ENCODE measurements at regions not wholly inside any gene's neighbourhood (a gene's known extent, or its start where the extent isn't known, plus 50 kb on each side); places are given as distances from the start of the nearest gene placed in this dataset.

DNA sequence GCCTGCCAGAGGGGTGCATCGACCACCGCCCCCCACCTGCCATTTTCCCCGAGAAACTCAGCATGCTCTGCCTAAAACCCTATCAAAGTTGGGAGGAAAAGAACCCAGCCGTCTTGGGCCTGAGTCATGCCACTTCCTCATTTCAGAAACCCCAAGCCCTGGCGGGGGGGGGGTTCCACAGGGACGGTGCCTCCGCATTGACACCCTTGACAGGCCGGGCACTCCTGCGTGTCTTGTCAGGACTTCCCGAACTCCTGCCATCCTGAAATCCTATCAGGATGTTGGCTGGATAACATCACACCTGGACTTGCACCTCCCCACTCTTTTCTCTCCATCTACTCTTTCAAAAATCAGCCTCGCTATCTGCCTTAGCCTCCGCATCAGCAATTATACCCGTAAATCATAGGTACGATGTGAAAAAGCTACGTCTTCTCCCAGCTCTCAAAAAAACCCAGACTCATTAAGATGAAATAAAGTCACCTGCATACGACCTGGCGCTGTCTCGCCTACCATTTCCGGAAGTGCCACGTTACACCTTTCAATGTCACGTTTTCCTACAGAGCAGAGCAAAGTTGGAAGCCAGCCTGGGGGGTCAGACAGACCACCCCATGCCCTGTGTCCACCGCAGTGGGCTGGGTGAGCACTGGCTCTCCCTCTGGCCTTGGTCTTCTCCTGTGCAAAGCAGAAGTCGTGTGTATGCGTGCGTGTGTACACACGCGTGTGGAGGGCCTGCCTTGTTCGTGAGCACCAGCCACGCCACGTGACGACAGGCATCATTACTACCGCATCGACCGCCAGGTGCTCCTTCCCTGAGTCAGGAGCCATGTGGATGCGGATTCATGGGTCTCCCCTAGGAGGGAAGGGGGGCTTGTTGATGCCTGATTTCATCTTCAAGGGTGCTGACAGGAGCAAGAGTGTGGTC lies 96.7 kb downstream of the RFLNA start:
- DNase-seq: peak; percentile 54

DNA sequence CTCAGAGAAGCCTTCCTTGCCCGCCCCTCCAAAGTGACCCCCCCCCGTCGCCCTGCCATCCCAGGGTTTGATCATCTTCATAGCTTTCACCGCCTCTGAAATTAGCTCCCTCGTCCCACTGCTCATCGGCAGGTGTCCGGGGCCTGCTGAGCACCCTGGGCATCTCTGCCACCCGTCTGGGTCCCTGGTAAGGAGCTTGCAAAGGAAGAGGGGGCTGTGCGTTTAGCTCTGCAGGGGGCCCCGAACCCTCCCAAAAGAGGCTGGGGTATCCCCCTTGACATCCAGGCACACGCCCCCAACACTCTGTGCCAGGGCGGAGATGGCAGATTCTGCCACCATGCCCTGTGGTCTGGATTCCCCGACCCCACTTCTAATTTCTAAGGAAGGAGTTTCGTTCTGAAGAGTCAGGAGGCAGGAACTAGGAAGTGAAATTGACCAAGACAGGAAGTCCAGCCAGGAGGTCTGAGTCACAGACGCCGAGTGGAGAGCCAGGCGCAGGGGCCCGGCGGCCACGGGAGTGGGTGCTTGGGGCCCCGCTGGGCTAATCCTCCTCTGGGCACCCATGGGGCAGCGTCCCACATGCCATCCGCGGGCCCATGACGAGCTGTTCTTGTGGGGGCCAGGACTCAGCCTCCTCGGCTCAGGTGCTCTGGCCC lies 95.7 kb downstream of the RFLNA start:
- DNase-seq: no peak

DNA sequence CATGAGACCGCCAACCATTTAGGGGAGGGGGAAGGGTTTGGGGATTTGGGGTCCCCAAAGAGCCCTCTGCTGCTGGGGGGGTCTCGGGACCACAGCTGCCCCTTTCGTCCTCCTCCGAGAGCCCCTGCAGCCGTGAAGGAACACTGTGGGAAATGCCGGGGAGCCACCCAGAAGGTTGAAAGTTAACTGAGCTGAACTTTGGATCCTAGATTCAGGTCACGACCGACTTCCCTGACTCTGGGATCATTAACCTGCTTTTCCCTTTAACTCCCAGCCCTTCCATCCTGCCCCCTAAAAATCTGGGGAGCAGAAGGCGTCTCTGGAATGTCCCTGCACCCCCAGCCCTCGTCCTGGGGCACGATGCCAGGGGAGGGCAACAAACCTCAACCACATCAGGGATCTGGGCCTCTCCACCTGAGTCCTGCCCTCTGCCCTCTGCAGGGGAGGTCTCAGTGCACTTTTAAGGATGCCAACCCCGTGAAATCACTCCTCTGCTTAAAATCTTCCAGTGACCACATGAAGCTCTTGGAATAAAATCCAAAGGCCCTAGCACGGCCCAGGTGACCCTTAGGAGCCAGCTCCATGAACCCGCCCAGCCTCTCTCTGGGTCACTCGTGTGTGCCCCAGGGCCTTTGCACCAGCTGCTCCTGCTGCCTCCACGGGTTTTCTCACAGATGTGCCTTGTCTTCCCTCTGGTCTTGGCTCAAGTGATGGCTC lies 95.0 kb downstream of the RFLNA start:
- no peak for DNase-seq

DNA sequence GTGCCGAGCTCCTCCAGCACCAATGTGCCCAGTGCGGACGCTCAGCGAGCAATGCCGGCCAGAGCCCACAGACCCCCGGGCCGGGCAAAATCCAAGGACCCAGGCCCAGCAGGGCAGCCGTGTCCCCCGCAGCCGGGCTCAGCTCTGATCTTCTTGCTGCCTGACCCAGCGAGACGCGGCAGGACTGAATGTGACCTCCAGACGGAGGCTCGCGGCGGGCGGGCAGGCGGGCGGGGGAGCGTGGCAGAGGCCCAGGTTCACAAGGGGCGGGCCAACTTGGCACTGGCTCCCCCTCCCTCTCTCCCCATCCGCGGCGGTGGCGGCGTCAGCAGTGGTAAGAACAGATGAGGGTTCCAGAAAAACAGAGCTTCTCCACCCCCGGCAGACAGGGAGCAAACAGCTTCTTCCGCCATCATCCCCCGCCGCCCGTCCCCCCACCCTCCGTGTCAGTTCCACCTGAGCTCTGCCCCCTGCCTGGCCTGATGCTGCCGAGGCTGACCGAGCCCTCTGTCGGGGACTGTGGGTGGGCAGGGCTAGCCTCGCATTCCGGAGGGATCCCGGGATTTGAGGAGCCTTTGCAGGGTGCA lies 94.3 kb downstream of the RFLNA start:
- no peak for DNase-seq

- no peak for DNase-seq
Observed at GRCh38 chr12:124388679-124389137, 93.8 kb downstream of the RFLNA start.

DNA sequence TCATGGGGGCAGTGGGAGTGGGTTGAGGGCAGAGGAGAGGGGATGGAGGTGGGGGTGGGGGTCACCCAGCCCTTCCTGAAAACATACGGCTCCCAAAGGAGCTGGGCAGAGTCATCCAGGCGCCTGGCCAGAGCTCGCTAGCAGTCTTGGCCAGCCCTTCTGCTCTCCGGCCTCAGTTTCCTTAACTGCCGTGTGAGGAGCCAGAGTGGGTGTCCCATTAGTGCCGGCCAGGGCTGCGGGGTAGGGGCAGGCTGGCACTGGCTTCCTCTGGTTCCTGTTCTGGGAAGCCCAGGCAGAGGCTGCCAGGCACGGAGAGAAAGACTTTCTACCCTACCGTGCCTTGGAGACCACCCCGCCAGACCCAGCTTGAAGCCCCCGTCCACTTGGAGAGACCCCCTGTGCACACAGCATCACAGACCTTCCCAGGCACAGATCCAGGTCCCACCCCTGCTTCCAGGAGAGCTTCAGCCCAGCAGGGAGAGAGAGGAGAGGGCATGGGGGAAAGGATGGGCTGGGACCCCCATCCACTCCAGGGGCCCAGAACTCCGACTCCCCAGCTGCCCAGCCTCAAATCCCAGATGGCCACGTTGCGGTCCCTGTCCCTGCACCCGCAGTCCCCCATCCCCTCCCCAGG lies 93.3 kb downstream of the RFLNA start:
- no peak for DNase-seq

DNA sequence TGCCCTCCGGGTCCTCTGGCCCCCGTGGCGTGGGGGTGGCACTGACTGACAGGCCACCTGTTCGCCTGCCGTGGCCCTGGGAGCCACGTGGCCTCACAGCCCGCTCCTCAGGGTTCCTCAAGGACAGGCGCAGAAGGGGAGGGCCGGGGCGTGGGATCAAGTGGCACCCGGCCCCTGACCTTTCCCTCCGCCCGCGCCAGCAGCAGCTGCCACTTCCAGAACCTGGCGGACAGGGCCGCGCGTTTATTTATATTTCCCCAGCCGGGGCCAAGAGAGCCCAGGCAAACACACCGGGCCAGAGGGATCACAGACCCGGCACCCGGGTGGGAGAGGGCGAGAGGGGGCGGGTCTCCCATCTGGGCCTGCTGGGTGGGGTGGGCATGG lies 92.6 kb downstream of the RFLNA start:
- no peak for DNase-seq

DNA sequence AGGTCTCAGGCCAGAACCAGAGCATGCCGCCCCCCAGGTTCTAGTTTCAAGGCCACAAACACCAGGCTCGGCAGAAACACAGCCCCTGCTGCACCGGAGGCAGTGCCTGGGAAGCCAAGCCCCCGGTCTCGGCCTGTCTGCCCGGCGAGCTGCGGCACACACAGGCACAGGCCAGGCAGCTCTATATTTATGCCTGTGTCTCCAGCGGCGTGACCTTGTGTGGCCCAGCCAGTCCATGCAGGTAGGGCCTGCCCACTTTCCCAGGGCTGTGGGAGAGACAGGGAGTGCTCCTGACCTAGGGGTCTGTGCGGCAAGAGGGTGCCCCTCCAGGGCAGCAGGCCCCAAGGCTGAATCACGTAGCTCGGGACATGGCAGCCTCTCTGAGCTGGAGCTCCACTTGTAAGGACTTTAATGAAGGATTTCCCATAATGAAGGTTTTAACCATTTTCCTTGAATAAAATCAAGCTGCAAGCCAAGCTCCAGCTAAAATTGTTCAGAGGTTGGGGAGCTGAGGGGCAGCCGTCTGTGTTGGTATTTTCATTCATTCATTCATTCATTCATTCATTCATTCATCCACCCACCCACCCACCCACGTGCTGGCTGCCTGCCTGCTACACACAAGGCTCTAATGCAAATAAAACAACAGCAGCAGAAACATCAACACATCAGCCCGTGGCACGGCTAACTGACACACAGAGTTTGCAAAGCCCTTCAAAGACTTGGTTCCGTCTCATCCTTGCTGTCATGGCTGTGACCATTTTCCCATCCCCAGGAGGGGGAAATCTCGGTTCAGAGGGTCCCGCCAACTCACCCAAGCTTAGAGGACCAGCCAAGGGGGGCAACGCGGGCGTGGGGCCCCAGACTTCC lies 92.0 kb downstream of the RFLNA start:
- no peak for DNase-seq

GRCh38 chr12:124386059-124386458 lies 91.2 kb downstream of the RFLNA start:
- no peak for DNase-seq

- no peak for DNase-seq
Observed at GRCh38 chr12:124385219-124385969, 90.5 kb downstream of the RFLNA start.

DNA sequence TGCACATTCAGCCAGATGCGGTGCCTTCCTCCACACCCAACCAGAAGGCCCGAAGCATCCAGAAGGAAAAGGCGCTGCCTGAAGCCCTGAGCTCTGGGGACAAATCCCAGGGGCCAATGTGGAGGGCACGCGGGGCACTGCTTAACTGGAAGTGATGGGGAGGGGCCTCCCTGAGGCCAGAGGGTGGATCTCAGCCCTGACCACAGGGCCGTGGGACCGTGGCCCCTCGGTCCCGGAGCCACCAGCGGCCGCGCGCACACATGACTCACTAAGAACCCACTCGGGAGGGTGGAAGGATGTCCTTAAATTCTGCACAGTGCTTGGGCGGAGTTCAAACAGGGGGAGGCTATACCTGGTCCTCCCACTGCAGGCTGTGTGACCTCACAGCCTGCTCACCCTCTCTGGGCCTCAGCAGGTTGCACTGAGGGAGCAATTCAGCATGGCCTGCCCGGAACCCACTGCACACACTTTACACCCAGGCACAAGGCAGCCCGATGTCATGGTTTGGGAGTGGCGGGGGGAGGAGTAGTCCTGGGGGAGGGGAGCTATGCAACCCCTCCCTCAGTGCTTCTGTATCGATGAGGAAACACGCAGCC lies 89.5 kb downstream of the RFLNA start:
- no peak for DNase-seq

DNA sequence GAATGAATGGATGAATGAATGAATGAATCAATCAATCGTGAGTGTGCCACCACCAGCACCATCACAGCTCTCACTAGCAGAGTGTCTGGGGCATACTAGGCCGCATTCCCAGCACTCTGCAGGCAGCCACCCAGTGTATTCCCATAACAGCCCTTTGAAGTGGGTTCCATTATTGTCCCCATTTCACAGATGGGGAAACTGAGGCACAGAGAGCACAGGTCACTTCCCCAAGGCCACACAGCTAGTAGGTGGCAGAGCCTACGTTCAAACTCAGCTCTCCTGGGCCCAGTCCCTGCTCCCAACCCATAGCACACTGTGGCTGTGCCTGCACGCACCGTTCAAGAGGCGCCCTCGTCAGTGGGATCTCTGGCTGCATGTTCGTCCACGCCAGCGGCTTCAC lies 88.1 kb downstream of the RFLNA start:
- DNase-seq: no peak

- no peak for DNase-seq
Observed at GRCh38 chr12:124381456-124382296, 86.8 kb downstream of the RFLNA start.

GRCh38 chr12:124380796-124381455 lies 86.0 kb downstream of the RFLNA start:
- DNase-seq: no peak

DNA sequence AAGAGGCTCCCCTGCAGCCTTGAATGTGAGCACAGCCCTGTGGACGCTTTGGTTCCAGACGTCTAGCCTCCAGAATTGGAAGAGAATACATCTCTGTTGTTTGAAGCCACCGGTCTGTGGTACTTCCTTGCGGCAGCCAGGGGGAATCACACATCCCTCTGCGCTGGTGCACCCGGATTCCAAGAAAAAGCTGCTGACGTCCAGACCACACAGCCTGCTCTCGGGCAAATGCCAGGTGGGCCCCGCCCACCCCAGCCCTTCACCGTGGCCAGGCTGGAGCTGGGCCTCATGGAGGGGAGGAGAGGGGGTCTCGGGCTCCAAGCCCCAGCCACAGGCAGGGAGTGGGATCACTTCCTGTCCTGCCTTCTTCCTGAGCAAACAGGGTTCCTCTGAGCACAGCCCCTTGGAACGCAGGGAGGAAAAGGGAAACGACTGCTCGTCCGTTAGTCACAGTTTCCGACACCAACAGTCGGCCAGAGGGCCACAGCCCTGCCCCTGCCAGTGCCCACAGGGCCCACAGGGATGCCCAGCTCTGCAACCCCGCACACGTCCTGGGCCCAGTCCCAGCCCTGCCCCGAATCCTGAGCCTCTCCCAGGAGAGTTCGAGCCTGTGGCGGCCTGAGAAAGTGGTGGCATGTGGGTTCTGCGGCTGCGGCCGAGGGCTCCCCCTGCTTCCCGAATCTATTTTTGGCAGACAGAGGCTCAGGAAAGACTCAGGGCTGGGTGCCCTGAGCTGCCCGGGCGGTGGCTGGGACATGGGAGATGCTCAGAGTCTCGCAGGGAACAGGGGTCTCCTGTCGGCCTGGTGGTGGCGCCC lies 85.3 kb downstream of the RFLNA start:
- DNase-seq: no peak

DNA sequence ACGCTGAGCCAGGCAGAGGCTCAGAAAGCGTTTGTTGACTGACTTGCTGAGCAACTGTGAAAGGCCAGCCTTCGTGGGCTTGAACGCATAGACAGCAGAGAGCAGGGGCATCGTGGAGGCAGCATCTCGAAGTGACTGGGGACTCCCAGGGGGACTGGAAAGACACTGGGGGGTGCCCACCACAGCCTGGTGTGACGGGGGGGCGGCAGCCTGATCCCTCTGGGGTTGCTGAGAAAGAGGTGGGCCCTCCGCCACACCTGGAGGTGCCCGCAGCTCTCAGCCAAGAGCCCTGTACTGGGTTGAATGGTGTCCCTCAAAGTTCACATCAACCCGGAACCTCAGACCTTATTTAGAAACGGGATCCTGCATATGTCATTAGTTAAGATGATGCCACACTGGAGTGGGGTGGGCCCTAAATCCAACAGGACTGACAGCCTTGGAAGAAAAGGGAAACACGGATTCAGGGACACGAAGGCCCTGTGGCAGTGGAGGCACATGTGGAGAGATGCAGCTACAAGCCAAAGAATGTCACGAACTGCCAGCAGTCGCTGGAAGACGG lies 84.6 kb downstream of the RFLNA start:
- no peak for DNase-seq

GRCh38 chr12:124378926-124379325 lies 84.0 kb downstream of the RFLNA start:
- no peak for DNase-seq

Measured in RPMI8226 (cell line).